Prostate gland (tissue), 2 donors: ENCODE measurements at regions not wholly inside any gene's neighbourhood (a gene's known extent, or its start where the extent isn't known, plus 50 kb on each side); places are given as distances from the start of the nearest gene placed in this dataset.

ENCODE experiments used
- POLR2A ChIP-seq: fragments of 450-650 bp; IDR thresholded peaks from one replicate; pipeline ENCODE4 v1.6.1; 2016; ENCODE audit warnings: antibody characterized with exemption, mild to moderate bottlenecking
- POLR2AphosphoS5 ChIP-seq: sonication (generic); formaldehyde crosslinking; IDR thresholded peaks from one replicate; pipeline ENCODE4 v1.6.1; 2017; ENCODE audit warnings: antibody characterized with exemption
- TF ChIP-seq, protein P1 (sequence below), 4 experiments: fragments of 200-600 bp in 2 of 4; fragments of 450-650 bp in 2 of 4; sonication (generic) in 2 of 4; IDR thresholded peaks; 1 replicate in 3 of 4; 2 replicates in 1 of 4; pipeline ENCODE4 v1.5.1; 2016 to 2019; ENCODE audit warnings: antibody characterized with exemption in 4 of 4, mild to moderate bottlenecking in 2 of 4, moderate library complexity in 2 of 4

DNA sequence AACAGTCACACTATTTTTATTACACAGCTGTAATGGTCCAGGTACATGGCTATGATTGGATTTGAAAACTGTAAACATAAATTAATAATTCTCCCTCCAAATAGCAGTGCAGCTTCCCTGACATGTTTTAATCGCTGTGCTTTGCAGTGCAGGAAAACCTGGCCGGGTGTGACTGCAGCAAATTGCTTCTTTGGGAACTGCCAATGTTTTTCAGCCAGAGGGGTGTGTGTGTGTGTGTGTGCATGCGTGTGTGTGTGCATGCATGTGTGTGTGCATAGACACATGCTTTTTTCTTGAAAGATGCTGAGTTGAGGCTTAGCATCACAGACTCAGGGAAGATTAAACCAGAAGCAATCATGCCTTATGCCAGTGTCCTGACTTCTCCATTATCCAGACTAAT, 231.2 kb downstream of the PRDM2 start:
- TF ChIP-seq, protein P1, sequence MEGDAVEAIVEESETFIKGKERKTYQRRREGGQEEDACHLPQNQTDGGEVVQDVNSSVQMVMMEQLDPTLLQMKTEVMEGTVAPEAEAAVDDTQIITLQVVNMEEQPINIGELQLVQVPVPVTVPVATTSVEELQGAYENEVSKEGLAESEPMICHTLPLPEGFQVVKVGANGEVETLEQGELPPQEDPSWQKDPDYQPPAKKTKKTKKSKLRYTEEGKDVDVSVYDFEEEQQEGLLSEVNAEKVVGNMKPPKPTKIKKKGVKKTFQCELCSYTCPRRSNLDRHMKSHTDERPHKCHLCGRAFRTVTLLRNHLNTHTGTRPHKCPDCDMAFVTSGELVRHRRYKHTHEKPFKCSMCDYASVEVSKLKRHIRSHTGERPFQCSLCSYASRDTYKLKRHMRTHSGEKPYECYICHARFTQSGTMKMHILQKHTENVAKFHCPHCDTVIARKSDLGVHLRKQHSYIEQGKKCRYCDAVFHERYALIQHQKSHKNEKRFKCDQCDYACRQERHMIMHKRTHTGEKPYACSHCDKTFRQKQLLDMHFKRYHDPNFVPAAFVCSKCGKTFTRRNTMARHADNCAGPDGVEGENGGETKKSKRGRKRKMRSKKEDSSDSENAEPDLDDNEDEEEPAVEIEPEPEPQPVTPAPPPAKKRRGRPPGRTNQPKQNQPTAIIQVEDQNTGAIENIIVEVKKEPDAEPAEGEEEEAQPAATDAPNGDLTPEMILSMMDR (IDR thresholded peaks at IDR 0.05) = no peak
- no peak for TF ChIP-seq POLR2A
- TF ChIP-seq POLR2AphosphoS5 = no peak
